Panc1 (cell line): ENCODE measurements at regions not wholly inside any gene's neighbourhood (a gene's known extent, or its start where the extent isn't known, plus 50 kb on each side); places are given as distances from the start of the nearest gene placed in this dataset.

Source experiments
- CTCF ChIP-seq: fragments of 450-650 bp; IDR thresholded peaks from 2 replicates; pipeline ENCODE4 v1.5.1; 2017; ENCODE audit warnings: mild to moderate bottlenecking
- POLR2AphosphoS5 ChIP-seq: IDR thresholded peaks from 2 replicates; pipeline ENCODE4 v1.6.1; 2012; ENCODE audit warnings: mild to moderate bottlenecking, low read depth, low read length, moderate library complexity
- REST ChIP-seq, 2 experiments: IDR thresholded peaks; 2 replicates each; pipeline ENCODE4 v1.6.1; 2011 to 2012; ENCODE audit warnings: low read depth in 2 of 2, control low read depth in 1 of 2, low read length in 1 of 2, mild to moderate bottlenecking in 1 of 2, moderate library complexity in 1 of 2; ENCODE audit not compliant: insufficient read depth in 1 of 2
- TCF7L2 ChIP-seq: IDR thresholded peaks from 2 replicates; pipeline ENCODE4 v1.6.1; 2011; ENCODE audit warnings: mild to moderate bottlenecking, low read depth, low read length, inconsistent platforms

- TF ChIP-seq CTCF (no peak), TCF7L2 (no peak), POLR2AphosphoS5 (no peak), REST (IDR thresholded peaks at IDR 0.05; ENCODE audit: insufficient read depth in 1 of 2, low read depth in 2 of 2, low read length in 1 of 2) (no peak)
These were observed 338.0 kb downstream of the RMST start for GRCh38 chr12:97800561-97800960.
